ENCODE measurements at regions not wholly inside any gene's neighbourhood (a gene's known extent, or its start where the extent isn't known, plus 50 kb on each side); places are given as distances from the start of the nearest gene placed in this dataset.
A peak's percentile ranks its signal among the peaks of the same experiment; 100 is the strongest.

- H3K4me1 ChIP-seq (ENCODE audit: insufficient read depth, poor library complexity, severe bottlenecking): no peaks in the 10 kb centered on the region
- H3K27me3 ChIP-seq (ENCODE audit: insufficient read depth, poor library complexity, severe bottlenecking): no peaks in the 10 kb centered on the region
- peak; percentile 64; the same call in 2 of the 3 replicates for ATAC-seq (ENCODE audit: low read depth)
- H3K4me3 ChIP-seq (ENCODE audit: severe bottlenecking): no peak overlapping the region
- no peak overlapping the region for H3K27ac ChIP-seq (ENCODE audit: poor library complexity, severe bottlenecking)
- H3K9me3 ChIP-seq (ENCODE audit: severe bottlenecking): no peaks in the 10 kb centered on the region
- no peak for DNase-seq (ENCODE audit: low spot score)
- no peaks in the 10 kb centered on the region for H3K36me3 ChIP-seq (ENCODE audit: low read depth)
- no peak for TF ChIP-seq CTCF (IDR thresholded peaks at IDR 0.05; ENCODE audit: poor library complexity, severe bottlenecking)
These were observed 245.9 kb downstream of the HS3ST1 start for GRCh38 chr4:11182586-11183355.

DNA sequence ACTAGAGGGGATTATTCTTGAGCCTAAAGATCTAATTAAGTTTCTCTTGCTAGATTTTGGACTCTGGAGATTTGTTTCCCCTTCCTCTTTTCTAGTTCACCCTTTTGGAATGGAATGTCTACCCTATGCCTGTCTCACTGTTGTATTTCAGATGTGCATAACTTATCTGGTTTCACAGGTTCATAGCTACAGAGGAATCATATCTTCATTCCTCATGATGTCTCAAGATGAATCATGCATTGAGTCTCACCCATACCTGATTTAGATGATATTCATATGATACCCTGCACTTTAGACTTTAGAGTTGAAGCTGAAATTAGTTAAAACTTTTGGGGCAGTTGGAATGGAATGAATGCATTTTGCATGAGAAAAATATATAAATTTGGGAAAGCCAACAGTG, 246.7 kb downstream of the HS3ST1 start:
- H3K4me1 ChIP-seq (ENCODE audit: insufficient read depth, poor library complexity, severe bottlenecking): no peaks in the 10 kb centered on the region
- H3K4me3 ChIP-seq (ENCODE audit: severe bottlenecking): no peak overlapping the region
- DNase-seq (ENCODE audit: low spot score) (no peak), ATAC-seq (ENCODE audit: low read depth) (no peak)
- H3K9me3 ChIP-seq (ENCODE audit: severe bottlenecking): no peaks in the 10 kb centered on the region
- H3K36me3 ChIP-seq (ENCODE audit: low read depth): no peaks in the 10 kb centered on the region
- no peak for TF ChIP-seq CTCF (IDR thresholded peaks at IDR 0.05; ENCODE audit: poor library complexity, severe bottlenecking)
- H3K27ac ChIP-seq (ENCODE audit: poor library complexity, severe bottlenecking): no peak overlapping the region
- no peaks in the 10 kb centered on the region for H3K27me3 ChIP-seq (ENCODE audit: insufficient read depth, poor library complexity, severe bottlenecking)

DNA sequence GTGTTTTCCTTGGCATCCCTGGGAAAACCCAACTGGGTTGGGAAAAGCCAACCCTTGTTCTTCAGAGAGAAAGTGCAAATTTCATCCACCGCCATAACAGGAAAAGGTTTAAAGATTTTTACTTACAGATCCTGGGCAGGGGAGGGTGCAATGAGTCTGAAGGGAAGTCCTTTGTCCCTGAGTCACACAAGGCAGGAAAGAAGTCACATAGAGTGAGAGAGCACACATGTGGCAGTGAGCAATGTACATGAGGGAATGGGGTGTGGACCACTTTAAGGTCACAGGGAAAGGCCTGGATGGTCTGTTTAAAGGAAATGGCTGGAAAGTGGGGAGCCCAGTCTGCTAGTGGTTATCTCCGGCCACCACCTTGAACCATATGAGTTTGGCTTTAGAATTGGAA, 248.9 kb downstream of the HS3ST1 start:
- no peak overlapping the region for H3K27ac ChIP-seq (ENCODE audit: poor library complexity, severe bottlenecking)
- no peaks in the 10 kb centered on the region for H3K4me1 ChIP-seq (ENCODE audit: insufficient read depth, poor library complexity, severe bottlenecking)
- DNase-seq (ENCODE audit: low spot score) (no peak), ATAC-seq (ENCODE audit: low read depth) (no peak)
- no peak overlapping the region for H3K4me3 ChIP-seq (ENCODE audit: severe bottlenecking)
- no peaks in the 10 kb centered on the region for H3K9me3 ChIP-seq (ENCODE audit: severe bottlenecking)
- TF ChIP-seq CTCF (IDR thresholded peaks at IDR 0.05; ENCODE audit: poor library complexity, severe bottlenecking): no peak
- no peaks in the 10 kb centered on the region for H3K36me3 ChIP-seq (ENCODE audit: low read depth)
- H3K27me3 ChIP-seq (ENCODE audit: insufficient read depth, poor library complexity, severe bottlenecking): no peaks in the 10 kb centered on the region

- DNase-seq (ENCODE audit: low spot score) (no peak), ATAC-seq (ENCODE audit: low read depth) (no peak)
- Histone ChIP-seq H3K4me3 (ENCODE audit: severe bottlenecking) (no peak overlapping the region), H3K4me1 (ENCODE audit: insufficient read depth, poor library complexity, severe bottlenecking) (no peaks in the 10 kb centered on the region), H3K9me3 (ENCODE audit: severe bottlenecking) (no peaks in the 10 kb centered on the region), H3K36me3 (ENCODE audit: low read depth) (no peaks in the 10 kb centered on the region), H3K27ac (ENCODE audit: poor library complexity, severe bottlenecking) (no peak overlapping the region), H3K27me3 (ENCODE audit: insufficient read depth, poor library complexity, severe bottlenecking) (no peaks in the 10 kb centered on the region)
- TF ChIP-seq CTCF (IDR thresholded peaks at IDR 0.05; ENCODE audit: poor library complexity, severe bottlenecking): no peak
These were observed 250.3 kb downstream of the HS3ST1 start for GRCh38 chr4:11178433-11178832.

DNA sequence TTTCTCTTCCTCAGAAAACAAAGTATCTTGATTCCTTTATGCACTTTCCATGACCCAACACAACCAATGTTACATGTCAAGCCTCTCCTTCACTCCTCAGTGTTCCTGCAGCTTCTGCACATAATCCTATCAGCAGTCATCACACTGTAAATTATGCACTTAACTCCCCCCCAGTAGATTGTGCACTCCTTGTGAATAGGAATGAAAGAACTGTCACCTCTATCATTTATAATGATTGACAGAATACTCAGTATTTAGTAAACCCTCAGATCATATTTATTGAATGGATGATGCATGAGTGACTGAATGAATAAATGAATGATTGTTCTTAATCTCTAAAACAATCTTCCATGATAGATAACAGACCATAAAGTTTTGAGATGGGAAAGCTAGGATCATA, 253.3 kb downstream of the HS3ST1 start:
- no peak for DNase-seq (ENCODE audit: low spot score)

More for the DNA sequence above, 253.3 kb downstream of the HS3ST1 start:
- Histone ChIP-seq H3K36me3 (ENCODE audit: low read depth) (no peaks in the 10 kb centered on the region), H3K27ac (ENCODE audit: poor library complexity, severe bottlenecking) (no peak overlapping the region), H3K9me3 (ENCODE audit: severe bottlenecking) (no peaks in the 10 kb centered on the region), H3K4me3 (ENCODE audit: severe bottlenecking) (no peak overlapping the region), H3K4me1 (ENCODE audit: insufficient read depth, poor library complexity, severe bottlenecking) (no peaks in the 10 kb centered on the region), H3K27me3 (ENCODE audit: insufficient read depth, poor library complexity, severe bottlenecking) (no peaks in the 10 kb centered on the region)
- no peak for TF ChIP-seq CTCF (IDR thresholded peaks at IDR 0.05; ENCODE audit: poor library complexity, severe bottlenecking)
- ATAC-seq (ENCODE audit: low read depth): no peak

Data from RWPE2 (cell line).